ENCODE measurements at regions not wholly inside any gene's neighbourhood (a gene's known extent, or its start where the extent isn't known, plus 50 kb on each side); places are given as distances from the start of the nearest gene placed in this dataset.

DNA sequence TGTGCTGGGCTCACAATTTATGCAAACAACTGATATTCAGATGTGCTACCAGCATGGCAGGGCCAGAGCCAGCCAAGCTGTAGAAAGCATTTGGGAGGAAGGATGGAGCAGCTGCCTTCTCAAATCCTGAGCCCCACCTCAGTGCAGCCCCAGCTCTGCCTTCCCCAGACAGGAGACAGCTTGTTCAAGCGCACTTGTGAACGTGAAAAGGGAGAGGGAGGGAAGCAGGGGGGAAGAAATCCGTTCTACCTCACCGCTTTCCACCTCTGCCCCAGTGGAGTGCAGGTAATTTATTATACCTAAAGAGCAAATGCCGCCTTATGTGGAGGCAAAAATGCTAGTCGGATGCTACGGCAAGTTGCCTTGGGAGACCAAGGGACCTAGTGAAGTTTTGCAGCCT is 66.0 kb upstream of the SLC14A2 start:
- TF ChIP-seq, protein P1, sequence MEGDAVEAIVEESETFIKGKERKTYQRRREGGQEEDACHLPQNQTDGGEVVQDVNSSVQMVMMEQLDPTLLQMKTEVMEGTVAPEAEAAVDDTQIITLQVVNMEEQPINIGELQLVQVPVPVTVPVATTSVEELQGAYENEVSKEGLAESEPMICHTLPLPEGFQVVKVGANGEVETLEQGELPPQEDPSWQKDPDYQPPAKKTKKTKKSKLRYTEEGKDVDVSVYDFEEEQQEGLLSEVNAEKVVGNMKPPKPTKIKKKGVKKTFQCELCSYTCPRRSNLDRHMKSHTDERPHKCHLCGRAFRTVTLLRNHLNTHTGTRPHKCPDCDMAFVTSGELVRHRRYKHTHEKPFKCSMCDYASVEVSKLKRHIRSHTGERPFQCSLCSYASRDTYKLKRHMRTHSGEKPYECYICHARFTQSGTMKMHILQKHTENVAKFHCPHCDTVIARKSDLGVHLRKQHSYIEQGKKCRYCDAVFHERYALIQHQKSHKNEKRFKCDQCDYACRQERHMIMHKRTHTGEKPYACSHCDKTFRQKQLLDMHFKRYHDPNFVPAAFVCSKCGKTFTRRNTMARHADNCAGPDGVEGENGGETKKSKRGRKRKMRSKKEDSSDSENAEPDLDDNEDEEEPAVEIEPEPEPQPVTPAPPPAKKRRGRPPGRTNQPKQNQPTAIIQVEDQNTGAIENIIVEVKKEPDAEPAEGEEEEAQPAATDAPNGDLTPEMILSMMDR (IDR thresholded peaks at IDR 0.05) = no peak
- TF ChIP-seq POLR2A (IDR thresholded peaks at IDR 0.05) = no peak
